ENCODE measurements at regions not wholly inside any gene's neighbourhood (a gene's known extent, or its start where the extent isn't known, plus 50 kb on each side); places are given as distances from the start of the nearest gene placed in this dataset.
"Not testable (repeated sequence)": the region's sequence is repeated elsewhere in the genome, so short reads cannot be mapped to it uniquely, and the experiment has no call there.

GRCh38 chr1:213507472-213508223 lies 456.6 kb downstream of the RPS6KC1 start:
- H3K27me3 ChIP-seq, result no peaks in the 10 kb centered on the region
- TF ChIP-seq CTCF (IDR thresholded peaks at IDR 0.05) (no peak), EP300 (IDR thresholded peaks at IDR 0.05) (no peak), POLR2A (IDR thresholded peaks at IDR 0.05) (no peak), POLR2AphosphoS5 (IDR thresholded peaks at IDR 0.05) (no peak)
- WGBS, 2 donors, result 52 to 56% methylated on average over 7 of the region's 7 CpGs
- peaks cover 0 to 7% (median 3%) of the 10 kb centered on the region in 4 donors for H3K4me1 ChIP-seq
- no peak overlapping the region for H3K4me3 ChIP-seq
- DNase-seq, result peak in 1 of 2 donors; percentile 41
- H3K36me3 ChIP-seq, result no peaks in the 10 kb centered on the region
- H3K27ac ChIP-seq, result no peak overlapping the region
- peaks cover 0 to 11% (median 0%) of the 10 kb centered on the region in 4 donors for H3K9me3 ChIP-seq
- ATAC-seq (ENCODE audit: low FRiP score in 2 of 2), result no peak

GRCh38 chr1:213511173-213511572 lies 460.1 kb downstream of the RPS6KC1 start:
- TF ChIP-seq EP300 (IDR thresholded peaks at IDR 0.05) (no peak), POLR2AphosphoS5 (IDR thresholded peaks at IDR 0.05) (no peak), CTCF (IDR thresholded peaks at IDR 0.05) (no peak), POLR2A (IDR thresholded peaks at IDR 0.05) (no peak)
- H3K27me3 ChIP-seq, result no peaks in the 10 kb centered on the region
- DNase-seq (peak in 1 of 2 donors; percentile 55), ATAC-seq (ENCODE audit: low FRiP score in 2 of 2) (no peak)
- H3K27ac ChIP-seq, result no peak overlapping the region
- no peak overlapping the region for H3K4me3 ChIP-seq
- peaks cover 0 to 7% (median 3%) of the 10 kb centered on the region in 4 donors for H3K4me1 ChIP-seq
- 60 to 65% methylated on average over 4 of the region's 4 CpGs for WGBS, 2 donors
- H3K9me3 ChIP-seq, result no peaks in the 10 kb centered on the region
- no peaks in the 10 kb centered on the region for H3K36me3 ChIP-seq

- 68 to 84% methylated on average over 5 of the region's 5 CpGs for WGBS, 2 donors
- H3K27me3 ChIP-seq, result no peaks in the 10 kb centered on the region
- no peak overlapping the region for H3K27ac ChIP-seq
- TF ChIP-seq EP300 (IDR thresholded peaks at IDR 0.05) (no peak), POLR2A (IDR thresholded peaks at IDR 0.05) (no peak), CTCF (IDR thresholded peaks at IDR 0.05) (no peak), POLR2AphosphoS5 (IDR thresholded peaks at IDR 0.05) (no peak)
- peaks cover 0 to 6% (median 3%) of the 10 kb centered on the region in 4 donors for H3K4me1 ChIP-seq
- H3K4me3 ChIP-seq, result no peak overlapping the region
- DNase-seq, result no peak
- no peaks in the 10 kb centered on the region for H3K36me3 ChIP-seq
- H3K9me3 ChIP-seq, result no peaks in the 10 kb centered on the region
- no peak for ATAC-seq (ENCODE audit: low FRiP score in 2 of 2)
These were observed 461.3 kb downstream of the RPS6KC1 start for GRCh38 chr1:213512316-213512715.

GRCh38 chr1:213513006-213513405 lies 462.0 kb downstream of the RPS6KC1 start:
- Histone ChIP-seq H3K9me3 (no peaks in the 10 kb centered on the region), H3K36me3 (no peaks in the 10 kb centered on the region), H3K4me1 (peaks cover 0 to under 1% (median 0%) of the 10 kb centered on the region in 4 donors), H3K4me3 (no peak overlapping the region), H3K27ac (no peak overlapping the region), H3K27me3 (no peaks in the 10 kb centered on the region)
- TF ChIP-seq CTCF (IDR thresholded peaks at IDR 0.05), result no peak
- WGBS, 2 donors, result 58 to 65% methylated on average over 2 of the region's 2 CpGs
- ATAC-seq (ENCODE audit: low FRiP score in 2 of 2) (no peak), DNase-seq (no peak)

GRCh38 chr1:213514408-213515179 lies 463.6 kb downstream of the RPS6KC1 start:
- not testable (repeated sequence) for H3K9me3 ChIP-seq; H3K27ac ChIP-seq; DNase-seq; H3K27me3 ChIP-seq; ATAC-seq (ENCODE audit: low FRiP score in 2 of 2); H3K4me3 ChIP-seq; H3K36me3 ChIP-seq; H3K4me1 ChIP-seq
- WGBS, 2 donors, result 91 to 100% methylated on average over 2 to 5 of the region's 5 CpGs
